Activated naive CD4-positive, alpha-beta T cell treated with anti-CD3 and anti-CD28 coated beads, Interleukin-2, amount 10 ng/mL, durations not matched to agents 7 days and 5 days (primary cell): ENCODE measurements at regions not wholly inside any gene's neighbourhood (a gene's known extent, or its start where the extent isn't known, plus 50 kb on each side); places are given as distances from the start of the nearest gene placed in this dataset.
A peak's percentile ranks its signal among the peaks of the same experiment; 100 is the strongest.

Experiments
- CTCF ChIA-PET: fragments of 350-600 bp; sonication (Branson Sonifier 250); formaldehyde crosslinking; loops from one replicate; lab custom pipeline; 2021; ENCODE audit warnings: antibody characterized with exemption; lab: Charles Lee
- DNase-seq: peaks from one replicate; pipeline ENCODE4 v3.0.0-alpha.2; 2020
- H3K27ac Mint-ChIP-seq: one replicate; pipeline ENCODE4 v1.8.0; 2021; ENCODE audit warnings: mild to moderate bottlenecking, moderate library complexity, mixed read lengths
- H3K27me3 Mint-ChIP-seq: one replicate; pipeline ENCODE4 v1.8.0; 2021; ENCODE audit warnings: mild to moderate bottlenecking, mixed read lengths
- H3K36me3 Mint-ChIP-seq: one replicate; pipeline ENCODE4 v1.8.0; 2021; ENCODE audit warnings: mixed read lengths
- H3K4me1 Mint-ChIP-seq: one replicate; pipeline ENCODE4 v1.8.0; 2021; ENCODE audit warnings: mixed read lengths
- H3K4me3 Mint-ChIP-seq: one replicate; pipeline ENCODE4 v1.8.0; 2021; ENCODE audit warnings: mild to moderate bottlenecking, moderate library complexity, mixed read lengths
- H3K9me3 Mint-ChIP-seq: one replicate; pipeline ENCODE4 v1.8.0; 2021; ENCODE audit warnings: mixed read lengths

GRCh38 chr12:124419292-124420040, 124.6 kb downstream of the RFLNA start:
- H3K27me3 Mint-ChIP-seq = no peaks in the 10 kb centered on the region
- H3K9me3 Mint-ChIP-seq = no peaks in the 10 kb centered on the region
- H3K4me3 Mint-ChIP-seq = no peak overlapping the region
- H3K4me1 Mint-ChIP-seq = no peaks in the 10 kb centered on the region
- CTCF ChIA-PET = no interaction called here
- no peak overlapping the region for H3K27ac Mint-ChIP-seq
- DNase-seq = no peak
- peaks cover 30% of the 10 kb centered on the region for H3K36me3 Mint-ChIP-seq

GRCh38 chr12:124418791-124419190, 123.9 kb downstream of the RFLNA start:
- Mint-ChIP-seq H3K27ac (no peak overlapping the region), H3K9me3 (no peaks in the 10 kb centered on the region), H3K27me3 (no peaks in the 10 kb centered on the region), H3K4me3 (no peak overlapping the region), H3K4me1 (no peaks in the 10 kb centered on the region), H3K36me3 (peaks cover 25% of the 10 kb centered on the region)
- DNase-seq = no peak
- CTCF ChIA-PET = no interaction called here

- H3K27me3 Mint-ChIP-seq = no peaks in the 10 kb centered on the region
- no peak overlapping the region for H3K27ac Mint-ChIP-seq
- H3K4me1 Mint-ChIP-seq = no peaks in the 10 kb centered on the region
- H3K4me3 Mint-ChIP-seq = no peak overlapping the region
- CTCF ChIA-PET = no interaction called here
- H3K36me3 Mint-ChIP-seq = peaks cover 25% of the 10 kb centered on the region
- no peaks in the 10 kb centered on the region for H3K9me3 Mint-ChIP-seq
- no peak for DNase-seq
These were observed 123.3 kb downstream of the RFLNA start for GRCh38 chr12:124418156-124418555.

- no peaks in the 10 kb centered on the region for H3K27me3 Mint-ChIP-seq
- H3K27ac Mint-ChIP-seq = no peak overlapping the region
- no peaks in the 10 kb centered on the region for H3K4me1 Mint-ChIP-seq
- peaks cover 25% of the 10 kb centered on the region for H3K36me3 Mint-ChIP-seq
- DNase-seq = no peak
- no peak overlapping the region for H3K4me3 Mint-ChIP-seq
- CTCF ChIA-PET = no interaction called here
- H3K9me3 Mint-ChIP-seq = no peaks in the 10 kb centered on the region
These were observed 121.9 kb downstream of the RFLNA start for GRCh38 chr12:124416516-124417395.

- H3K9me3 Mint-ChIP-seq = no peaks in the 10 kb centered on the region
- peaks cover 17% of the 10 kb centered on the region for H3K36me3 Mint-ChIP-seq
- no peak overlapping the region for H3K4me3 Mint-ChIP-seq
- H3K27ac Mint-ChIP-seq = no peak overlapping the region
- no peaks in the 10 kb centered on the region for H3K4me1 Mint-ChIP-seq
- DNase-seq = no peak
- no peaks in the 10 kb centered on the region for H3K27me3 Mint-ChIP-seq
- CTCF ChIA-PET = no interaction called here
These were observed 120.2 kb downstream of the RFLNA start for GRCh38 chr12:124415064-124415463.

GRCh38 chr12:124413915-124414314, 119.0 kb downstream of the RFLNA start:
- Mint-ChIP-seq H3K9me3 (no peaks in the 10 kb centered on the region), H3K4me1 (no peaks in the 10 kb centered on the region), H3K27me3 (no peaks in the 10 kb centered on the region), H3K27ac (no peak overlapping the region), H3K36me3 (peaks cover 9% of the 10 kb centered on the region), H3K4me3 (no peak overlapping the region)
- CTCF ChIA-PET = no interaction called here
- no peak for DNase-seq

GRCh38 chr12:124413401-124413800, 118.5 kb downstream of the RFLNA start:
- H3K9me3 Mint-ChIP-seq = no peaks in the 10 kb centered on the region
- no peaks in the 10 kb centered on the region for H3K4me1 Mint-ChIP-seq
- no peak overlapping the region for H3K4me3 Mint-ChIP-seq
- no peaks in the 10 kb centered on the region for H3K27me3 Mint-ChIP-seq
- CTCF ChIA-PET = no interaction called here
- H3K27ac Mint-ChIP-seq = no peak overlapping the region
- DNase-seq = no peak
- H3K36me3 Mint-ChIP-seq = peaks cover 7% of the 10 kb centered on the region

- DNase-seq = no peak
- Mint-ChIP-seq H3K27ac (no peak overlapping the region), H3K9me3 (no peaks in the 10 kb centered on the region), H3K4me1 (no peaks in the 10 kb centered on the region), H3K27me3 (no peaks in the 10 kb centered on the region), H3K36me3 (peaks cover 6% of the 10 kb centered on the region), H3K4me3 (no peak overlapping the region)
- CTCF ChIA-PET = no interaction called here
These were observed 117.7 kb downstream of the RFLNA start for GRCh38 chr12:124412646-124413015.

GRCh38 chr12:124411953-124412645, 117.2 kb downstream of the RFLNA start:
- Mint-ChIP-seq H3K9me3 (no peaks in the 10 kb centered on the region), H3K4me1 (no peaks in the 10 kb centered on the region), H3K27me3 (no peaks in the 10 kb centered on the region), H3K4me3 (no peak overlapping the region), H3K27ac (no peak overlapping the region), H3K36me3 (peaks cover 2% of the 10 kb centered on the region)
- no peak for DNase-seq
- CTCF ChIA-PET = no interaction called here

GRCh38 chr12:124411281-124411878, 116.5 kb downstream of the RFLNA start:
- Mint-ChIP-seq H3K27ac (no peak overlapping the region), H3K9me3 (no peaks in the 10 kb centered on the region), H3K27me3 (no peaks in the 10 kb centered on the region), H3K36me3 (peaks cover 1% of the 10 kb centered on the region), H3K4me1 (no peaks in the 10 kb centered on the region), H3K4me3 (no peak overlapping the region)
- CTCF ChIA-PET = no interaction called here
- DNase-seq = no peak

- peaks cover 1% of the 10 kb centered on the region for H3K36me3 Mint-ChIP-seq
- no peaks in the 10 kb centered on the region for H3K27me3 Mint-ChIP-seq
- no peak for DNase-seq
- no peaks in the 10 kb centered on the region for H3K4me1 Mint-ChIP-seq
- no peaks in the 10 kb centered on the region for H3K9me3 Mint-ChIP-seq
- no peak overlapping the region for H3K4me3 Mint-ChIP-seq
- CTCF ChIA-PET = no interaction called here
- H3K27ac Mint-ChIP-seq = no peak overlapping the region
These were observed 115.7 kb downstream of the RFLNA start for GRCh38 chr12:124410354-124411175.

GRCh38 chr12:124408822-124409517, 114.1 kb downstream of the RFLNA start:
- no peaks in the 10 kb centered on the region for H3K27me3 Mint-ChIP-seq

GRCh38 chr12:124407074-124407473, 112.2 kb downstream of the RFLNA start:
- Mint-ChIP-seq H3K9me3 (no peaks in the 10 kb centered on the region), H3K4me1 (peaks cover 3% of the 10 kb centered on the region), H3K27ac (peak overlapping the region; percentile 64), H3K36me3 (peaks cover 4% of the 10 kb centered on the region), H3K27me3 (no peaks in the 10 kb centered on the region), H3K4me3 (no peak overlapping the region)
- CTCF ChIA-PET = no interaction called here
- DNase-seq = no peak

More at GRCh38 chr12:124408822-124409517, 114.1 kb downstream of the RFLNA start:
- H3K4me3 Mint-ChIP-seq = no peak overlapping the region
- DNase-seq = no peak
- H3K36me3 Mint-ChIP-seq = peaks cover 1% of the 10 kb centered on the region
- CTCF ChIA-PET = interaction anchor here (1.0 kb wide), 1 partner anchor 10 kb away, joined by 3 read pairs; no protein-coding TSS in a partner anchor
- H3K27ac Mint-ChIP-seq = no peak overlapping the region
- H3K4me1 Mint-ChIP-seq = no peaks in the 10 kb centered on the region
- no peaks in the 10 kb centered on the region for H3K9me3 Mint-ChIP-seq
